GM19328 (cell line): ENCODE measurements at regions not wholly inside any gene's neighbourhood (a gene's known extent, or its start where the extent isn't known, plus 50 kb on each side); places are given as distances from the start of the nearest gene placed in this dataset.
A peak's percentile ranks its signal among the peaks of the same experiment; 100 is the strongest.

Experiments used
- ATAC-seq: cut with Tn5 transposase; IDR thresholded peaks from one replicate; pipeline ENCODE4 v1.9.1; 2021; ENCODE audit warnings: mild to moderate bottlenecking, moderate library complexity; ENCODE audit not compliant: unreplicated experiment

- no peak for ATAC-seq
These were observed 368.6 kb upstream of the TFPI start for GRCh38 chr2:187922846-187923245.

GRCh38 chr2:187924293-187924692 lies 367.4 kb upstream of the GULP1 start:
- no peak for ATAC-seq

GRCh38 chr2:187934236-187934635 lies 357.4 kb upstream of the GULP1 start:
- ATAC-seq = no peak

GRCh38 chr2:187934692-187935091 lies 357.0 kb upstream of the GULP1 start:
- no peak for ATAC-seq

- no peak for ATAC-seq
These were observed 356.5 kb upstream of the GULP1 start for GRCh38 chr2:187935126-187935525.

- ATAC-seq = no peak
These were observed 355.4 kb upstream of the GULP1 start for GRCh38 chr2:187936228-187936627.

- no peak for ATAC-seq
These were observed 352.5 kb upstream of the GULP1 start for GRCh38 chr2:187939180-187939579.

- no peak for ATAC-seq
These were observed 348.8 kb upstream of the GULP1 start for GRCh38 chr2:187942876-187943275.

- peak; percentile 61 for ATAC-seq
These were observed 347.8 kb upstream of the GULP1 start for GRCh38 chr2:187943772-187944369.

GRCh38 chr2:187949859-187950258 lies 341.8 kb upstream of the GULP1 start:
- ATAC-seq = no peak

GRCh38 chr2:187951470-187952218 lies 340.0 kb upstream of the GULP1 start:
- ATAC-seq = no peak

GRCh38 chr2:187956906-187957534 lies 334.7 kb upstream of the GULP1 start:
- ATAC-seq = no peak

GRCh38 chr2:187959821-187960220 lies 331.9 kb upstream of the GULP1 start:
- ATAC-seq = no peak

GRCh38 chr2:187962538-187962937 lies 329.1 kb upstream of the GULP1 start:
- ATAC-seq = no peak

GRCh38 chr2:187964746-187965145 lies 326.9 kb upstream of the GULP1 start:
- ATAC-seq = no peak

GRCh38 chr2:187966924-187967323 lies 324.8 kb upstream of the GULP1 start:
- no peak for ATAC-seq

GRCh38 chr2:187971893-187972292 lies 319.8 kb upstream of the GULP1 start:
- ATAC-seq = no peak

GRCh38 chr2:187976259-187976985 lies 315.3 kb upstream of the GULP1 start:
- no peak for ATAC-seq

GRCh38 chr2:187976986-187977333 lies 314.7 kb upstream of the GULP1 start:
- ATAC-seq = no peak

GRCh38 chr2:187978356-187978755 lies 313.3 kb upstream of the GULP1 start:
- no peak for ATAC-seq

- ATAC-seq = peak; percentile 98
These were observed 309.0 kb upstream of the GULP1 start for GRCh38 chr2:187982668-187983067.

- ATAC-seq = no peak
These were observed 306.5 kb upstream of the GULP1 start for GRCh38 chr2:187985195-187985594.
